GM23248 (cell line): ENCODE measurements at regions not wholly inside any gene's neighbourhood (a gene's known extent, or its start where the extent isn't known, plus 50 kb on each side); places are given as distances from the start of the nearest gene placed in this dataset.

Experiments used
- DNase-seq: peaks from one replicate; pipeline ENCODE4 v3.0.0-alpha.2; 2015
- H2AFZ ChIP-seq: fragments of 200-600 bp; sonication (generic); 2 replicates; pipeline ENCODE4 v1.6.1; 2016; ENCODE audit warnings: antibody characterized with exemption
- H3F3A ChIP-seq: fragments of 200-600 bp; sonication (generic); 2 replicates; pipeline ENCODE4 v1.6.1; 2016; ENCODE audit warnings: mild to moderate bottlenecking, antibody characterized with exemption, mixed run types; ENCODE audit not compliant: insufficient read depth
- H3K27ac ChIP-seq: fragments of 200-600 bp; sonication (generic); 2 replicates; pipeline ENCODE4 v1.5.1; 2016; ENCODE audit warnings: mild to moderate bottlenecking
- H3K27me3 ChIP-seq: fragments of 200-600 bp; sonication (generic); replicated peaks from 2 replicates; pipeline ENCODE4 v1.6.1; 2016; ENCODE audit warnings: mild to moderate bottlenecking; ENCODE audit not compliant: insufficient read depth
- H3K36me3 ChIP-seq: fragments of 200-600 bp; sonication (generic); 2 replicates; pipeline ENCODE4 v1.6.1; 2016; ENCODE audit warnings: low read depth, mild to moderate bottlenecking
- H3K4me1 ChIP-seq: fragments of 200-600 bp; sonication (generic); 2 replicates; pipeline ENCODE4 v1.6.1; 2016; ENCODE audit warnings: mild to moderate bottlenecking; ENCODE audit not compliant: insufficient read depth
- H3K4me2 ChIP-seq: fragments of 200-600 bp; sonication (generic); one replicate; pipeline ENCODE4 v1.6.1; 2016; ENCODE audit warnings: mild to moderate bottlenecking; ENCODE audit not compliant: unreplicated experiment
- H3K4me3 ChIP-seq: fragments of 200-600 bp; sonication (generic); 2 replicates; pipeline ENCODE4 v1.5.1; 2016; ENCODE audit warnings: mild to moderate bottlenecking
- H3K79me2 ChIP-seq: fragments of 200-600 bp; sonication (generic); 2 replicates; pipeline ENCODE4 v1.6.1; 2016; ENCODE audit warnings: mild to moderate bottlenecking; ENCODE audit not compliant: insufficient read depth
- H3K9ac ChIP-seq: fragments of 200-600 bp; sonication (generic); 2 replicates; pipeline ENCODE4 v1.6.1; 2016; ENCODE audit warnings: mild to moderate bottlenecking
- H3K9me2 ChIP-seq: fragments of 200-600 bp; sonication (generic); 2 replicates; pipeline ENCODE4 v1.6.1; 2016; ENCODE audit warnings: mixed run types, mild to moderate bottlenecking, moderate library complexity; ENCODE audit not compliant: insufficient read depth
- H3K9me3 ChIP-seq: fragments of 200-600 bp; sonication (generic); one replicate; pipeline ENCODE4 v1.6.1; 2017; ENCODE audit warnings: low read depth
- H4K20me1 ChIP-seq: fragments of 200-600 bp; sonication (generic); 2 replicates; pipeline ENCODE4 v1.6.0; 2016; ENCODE audit not compliant: insufficient read depth
- EZH2 ChIP-seq: fragments of 200-600 bp; sonication (generic); IDR thresholded peaks from 2 replicates; pipeline ENCODE4 v1.6.1; 2018; ENCODE audit warnings: antibody characterized with exemption, mild to moderate bottlenecking; ENCODE audit not compliant: insufficient read depth, poor library complexity, severe bottlenecking
- EZH2phosphoT487 ChIP-seq: fragments of 200-600 bp; sonication (generic); IDR thresholded peaks from 2 replicates; pipeline ENCODE4 v1.6.1; 2018; ENCODE audit warnings: antibody characterized with exemption, moderate library complexity, mild to moderate bottlenecking, low read depth; ENCODE audit not compliant: insufficient read depth
- whole genome bisulfite sequencing, 2 experiments: methylation state at CpG; one replicate each; pipeline ENCODE4 v1.1.6; 2015 to 2017; ENCODE audit warnings: low lambda C conversion rate in 2 of 2, low coverage in 1 of 2; ENCODE audit errors: missing lambda C conversion rate in 2 of 2; 5-methylcytosine and 5-hydroxymethylcytosine counted together
- in situ Hi-C: fragments of 300-500 bp; cut with MboI; formaldehyde crosslinking; loops from 2 replicates; pipeline ENCODE4 v1.15.0; 2020

DNA sequence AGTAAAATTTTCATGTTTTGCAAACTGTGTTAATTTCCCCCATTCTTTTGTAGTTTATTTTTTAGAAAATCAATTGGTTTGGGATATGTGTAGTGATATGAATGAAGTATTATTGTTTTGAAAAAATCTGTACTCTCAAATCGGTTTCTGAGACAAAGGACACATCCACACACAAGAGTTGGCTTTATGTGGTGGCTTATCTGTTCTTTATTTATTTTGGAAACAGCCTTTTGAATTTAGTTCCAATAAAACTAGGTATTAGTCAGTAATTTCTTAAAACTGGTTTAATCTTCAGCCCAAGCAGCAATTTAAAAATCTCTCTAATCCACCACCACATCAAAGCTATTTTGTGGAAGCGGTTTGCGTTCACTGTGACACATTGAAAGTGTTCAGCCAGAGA is 741.5 kb upstream of the GRM7 start:
- no peak overlapping the region for H3K4me3 ChIP-seq
- TF ChIP-seq EZH2 (no peak), EZH2phosphoT487 (no peak)
- no peak overlapping the region for H2AFZ ChIP-seq
- no peaks in the 10 kb centered on the region for H4K20me1 ChIP-seq
- no peak for DNase-seq
- 25 to 40% methylated on average over 3 of the region's 3 CpGs for WGBS, 2 experiments
- no peak overlapping the region for H3K9ac ChIP-seq
- H3K4me2 ChIP-seq, result no peak overlapping the region
- no peaks in the 10 kb centered on the region for H3K9me2 ChIP-seq
- no peaks in the 10 kb centered on the region for H3K79me2 ChIP-seq
- H3K27me3 ChIP-seq, result no peaks in the 10 kb centered on the region
- in situ Hi-C loops, result no loop called here
- H3K27ac ChIP-seq, result no peak overlapping the region
- H3K9me3 ChIP-seq, result no peaks in the 10 kb centered on the region
- no peaks in the 10 kb centered on the region for H3F3A ChIP-seq
- H3K36me3 ChIP-seq, result no peaks in the 10 kb centered on the region
- no peaks in the 10 kb centered on the region for H3K4me1 ChIP-seq

DNA sequence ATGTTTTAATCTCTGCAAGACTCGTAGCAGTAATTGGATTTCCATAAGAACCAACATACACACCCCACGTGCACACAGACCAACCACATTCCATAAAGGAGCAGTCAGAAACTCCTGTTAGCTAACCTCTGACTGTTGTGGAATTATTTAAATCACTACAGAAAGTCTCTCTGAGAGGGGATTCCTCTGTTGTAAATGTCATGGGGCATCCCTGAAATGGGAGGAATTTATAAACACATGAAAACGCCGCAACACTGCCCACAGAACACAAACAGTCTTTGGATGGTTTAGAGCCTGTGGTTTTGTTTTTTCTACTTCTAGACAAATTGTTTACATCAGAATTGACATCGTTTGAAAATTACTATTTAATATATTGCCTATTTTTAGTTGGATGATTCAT is 740.1 kb upstream of the GRM7 start:
- H3K4me3 ChIP-seq, result no peak overlapping the region
- no peak overlapping the region for H3K27ac ChIP-seq
- DNase-seq, result no peak
- no peaks in the 10 kb centered on the region for H3K9me2 ChIP-seq
- no peaks in the 10 kb centered on the region for H3K36me3 ChIP-seq
- no peaks in the 10 kb centered on the region for H3K27me3 ChIP-seq
- H3K9me3 ChIP-seq, result no peaks in the 10 kb centered on the region
- no peaks in the 10 kb centered on the region for H3K79me2 ChIP-seq
- TF ChIP-seq EZH2phosphoT487, result no peak
- 22 to 29% methylated on average over 5 of the region's 5 CpGs for WGBS, 2 experiments
- H3K4me1 ChIP-seq, result no peaks in the 10 kb centered on the region
- H3K4me2 ChIP-seq, result no peak overlapping the region
- no peak overlapping the region for H2AFZ ChIP-seq
- no peak overlapping the region for H3K9ac ChIP-seq
- H4K20me1 ChIP-seq, result no peaks in the 10 kb centered on the region
- in situ Hi-C loops, result no loop called here
- H3F3A ChIP-seq, result no peaks in the 10 kb centered on the region

DNA sequence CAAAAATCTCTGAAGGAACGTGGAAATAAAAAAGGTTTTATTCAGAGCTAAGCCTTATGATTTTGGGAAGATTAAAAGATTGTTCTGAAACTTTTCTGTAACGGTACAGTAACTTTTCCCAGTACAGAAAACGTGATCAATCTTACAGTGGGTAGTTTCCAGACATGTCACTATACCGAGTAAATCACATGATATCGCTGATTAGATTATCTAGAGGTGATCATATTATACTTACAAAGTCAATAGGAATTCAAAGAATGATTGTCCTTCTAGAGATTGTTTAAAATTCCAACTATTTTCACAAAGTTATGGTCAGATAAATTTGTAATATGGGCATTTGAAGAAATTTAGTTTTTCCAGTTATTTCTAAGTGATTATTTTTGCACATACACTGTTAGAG is 736.0 kb upstream of the GRM7 start:
- no peak overlapping the region for H3K4me2 ChIP-seq
- no peaks in the 10 kb centered on the region for H3K4me1 ChIP-seq
- H3F3A ChIP-seq, result no peaks in the 10 kb centered on the region
- H4K20me1 ChIP-seq, result no peaks in the 10 kb centered on the region
- WGBS, 2 experiments, result 22 to 23% methylated on average over 5 of the region's 5 CpGs
- H2AFZ ChIP-seq, result no peak overlapping the region
- H3K9me2 ChIP-seq, result no peaks in the 10 kb centered on the region
- H3K9me3 ChIP-seq, result no peaks in the 10 kb centered on the region
- no peak overlapping the region for H3K9ac ChIP-seq
- no peak for TF ChIP-seq EZH2
- DNase-seq, result no peak
- H3K27me3 ChIP-seq, result no peaks in the 10 kb centered on the region
- no peak overlapping the region for H3K27ac ChIP-seq
- H3K4me3 ChIP-seq, result no peak overlapping the region
- no peaks in the 10 kb centered on the region for H3K79me2 ChIP-seq
- in situ Hi-C loops, result no loop called here
- H3K36me3 ChIP-seq, result no peaks in the 10 kb centered on the region

DNA sequence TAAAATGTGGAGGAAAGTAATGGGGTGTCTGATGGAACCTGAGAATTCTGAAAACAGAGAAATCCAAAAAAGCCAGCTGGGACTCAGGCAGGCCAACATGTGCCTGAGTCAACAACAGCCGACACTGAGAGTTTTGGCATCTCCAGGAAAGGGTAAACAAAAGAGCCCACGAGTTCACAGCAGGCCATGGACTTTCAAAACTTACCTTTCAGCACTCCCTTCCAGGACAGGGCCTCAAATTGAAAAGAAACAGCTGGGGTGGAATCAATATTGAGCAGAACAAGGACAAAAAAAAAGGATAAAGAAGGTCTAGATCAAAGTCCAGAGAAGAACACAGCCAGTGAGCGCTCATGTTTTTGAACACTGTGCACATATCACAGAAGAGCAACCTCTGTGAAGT is 735.4 kb upstream of the GRM7 start:
- Histone ChIP-seq H3K4me1 (no peaks in the 10 kb centered on the region), H3K4me2 (no peak overlapping the region), H3F3A (no peaks in the 10 kb centered on the region), H4K20me1 (no peaks in the 10 kb centered on the region), H3K27ac (no peak overlapping the region), H3K9ac (no peak overlapping the region), H3K79me2 (no peaks in the 10 kb centered on the region), H3K36me3 (no peaks in the 10 kb centered on the region), H2AFZ (no peak overlapping the region), H3K9me2 (no peaks in the 10 kb centered on the region), H3K9me3 (no peaks in the 10 kb centered on the region), H3K27me3 (no peaks in the 10 kb centered on the region), H3K4me3 (no peak overlapping the region)
- in situ Hi-C loops, result no loop called here
- no peak for TF ChIP-seq EZH2
- no peak for TF ChIP-seq EZH2phosphoT487
- DNase-seq, result no peak
- WGBS, 2 experiments, result 15% methylated on average over 3 of the region's 3 CpGs

DNA sequence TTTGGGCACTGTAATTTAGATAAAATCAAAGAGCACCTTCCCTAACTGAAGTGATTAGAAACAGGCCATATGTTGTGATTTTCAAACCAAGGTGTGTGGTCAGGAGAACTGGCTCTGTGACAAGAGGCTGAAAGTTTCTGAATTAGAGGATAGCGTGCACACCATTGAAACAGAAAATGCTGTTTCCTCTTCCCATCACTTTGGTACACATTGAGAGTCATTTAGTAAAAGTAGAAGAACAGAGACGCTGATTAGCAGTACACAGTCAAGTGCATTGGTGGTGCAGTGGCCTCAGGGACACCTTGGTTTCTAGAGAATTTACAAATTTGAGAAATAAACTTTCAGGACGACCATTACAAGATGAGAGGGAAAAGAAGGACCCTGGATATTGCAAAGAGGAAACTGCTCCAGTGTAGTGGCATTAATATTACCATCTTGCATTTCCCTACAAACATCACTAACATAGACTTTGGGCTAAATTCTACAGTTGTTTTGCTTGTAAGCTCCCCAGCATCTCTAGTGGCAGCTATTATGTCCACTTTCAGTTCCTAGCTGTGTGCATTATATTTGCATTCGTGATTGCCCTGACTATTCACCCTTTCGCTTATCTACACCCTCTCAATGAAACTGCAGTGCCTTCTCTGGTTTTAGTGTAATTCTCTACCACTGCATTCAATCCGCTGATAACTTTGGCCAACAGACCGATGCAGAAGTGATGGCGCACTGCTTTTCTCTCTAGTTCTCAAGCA is 728.1 kb upstream of the GRM7 start:
- Histone ChIP-seq H3K4me2 (no peak overlapping the region), H3K4me3 (no peak overlapping the region), H3K27me3 (no peaks in the 10 kb centered on the region), H2AFZ (no peak overlapping the region), H3K9ac (no peak overlapping the region), H3K9me3 (peaks cover 4% of the 10 kb centered on the region), H3K36me3 (no peaks in the 10 kb centered on the region), H3K4me1 (no peaks in the 10 kb centered on the region), H3K27ac (no peak overlapping the region), H3F3A (no peaks in the 10 kb centered on the region), H3K79me2 (no peaks in the 10 kb centered on the region), H3K9me2 (no peaks in the 10 kb centered on the region), H4K20me1 (no peaks in the 10 kb centered on the region)
- TF ChIP-seq EZH2 (no peak), EZH2phosphoT487 (no peak)
- in situ Hi-C loops, result no loop called here
- no peak for DNase-seq
- WGBS, 2 experiments, result 35 to 41% methylated on average over 8 of the region's 8 CpGs
